Embryonic facial prominence (tissue), 1 donor: ENCODE measurements at regions not wholly inside any gene's neighbourhood (a gene's known extent, or its start where the extent isn't known, plus 50 kb on each side); places are given as distances from the start of the nearest gene placed in this dataset.
"Not testable (repeated sequence)": the region's sequence is repeated elsewhere in the genome, so short reads cannot be mapped to it uniquely, and the experiment has no call there.

ENCODE experiments used
- DNase-seq: peaks from one replicate; pipeline ENCODE4 v3.0.0-alpha.2; 2016; ENCODE audit errors: extremely low spot score

- no peak for DNase-seq
Measured at GRCh38 chr13:63448692-63449091, 2033.0 kb upstream of the PCDH20 start.

- no peak for DNase-seq
Measured at GRCh38 chr13:63446329-63446728, 2030.7 kb upstream of the PCDH20 start.

GRCh38 chr13:63444225-63444624 lies 2028.6 kb upstream of the PCDH20 start:
- DNase-seq, result not testable (repeated sequence)

- DNase-seq, result no peak
Measured at GRCh38 chr13:63438951-63439350, 2023.3 kb upstream of the PCDH20 start.

GRCh38 chr13:63436325-63436668 lies 2020.6 kb upstream of the PCDH20 start:
- DNase-seq, result no peak

- DNase-seq, result no peak
Measured at GRCh38 chr13:63435667-63436324, 2020.1 kb upstream of the PCDH20 start.

- no peak for DNase-seq
Measured at GRCh38 chr13:63433546-63434150, 2018.0 kb upstream of the PCDH20 start.

GRCh38 chr13:63427170-63427569 lies 2011.5 kb upstream of the PCDH20 start:
- no peak for DNase-seq

- no peak for DNase-seq
Measured at GRCh38 chr13:63425131-63425530, 2009.5 kb upstream of the PCDH20 start.

GRCh38 chr13:63421123-63421522 lies 2005.5 kb upstream of the PCDH20 start:
- no peak for DNase-seq

GRCh38 chr13:63420685-63421084 lies 2005.0 kb upstream of the PCDH20 start:
- DNase-seq, result no peak

GRCh38 chr13:63414247-63414646 lies 1998.6 kb upstream of the PCDH20 start:
- no peak for DNase-seq

- DNase-seq, result no peak
Measured at GRCh38 chr13:63409791-63410351, 1994.2 kb upstream of the PCDH20 start.

- DNase-seq, result no peak
Measured at GRCh38 chr13:63408331-63409189, 1992.9 kb upstream of the PCDH20 start.

GRCh38 chr13:63403733-63404132 lies 1988.1 kb upstream of the PCDH20 start:
- no peak for DNase-seq

- no peak for DNase-seq
Measured at GRCh38 chr13:63396746-63397145, 1981.1 kb upstream of the PCDH20 start.

GRCh38 chr13:63393112-63393511 lies 1977.5 kb upstream of the PCDH20 start:
- DNase-seq, result no peak

- DNase-seq, result no peak
Measured at GRCh38 chr13:63389756-63390155, 1974.1 kb upstream of the PCDH20 start.

- DNase-seq, result no peak
Measured at GRCh38 chr13:63381078-63381859, 1965.6 kb upstream of the PCDH20 start.

- no peak for DNase-seq
Measured at GRCh38 chr13:63377986-63378385, 1962.3 kb upstream of the PCDH20 start.

GRCh38 chr13:63370101-63370500 lies 1954.5 kb upstream of the PCDH20 start:
- DNase-seq, result no peak
